Transverse colon (tissue), 4 donors: ENCODE measurements at regions not wholly inside any gene's neighbourhood (a gene's known extent, or its start where the extent isn't known, plus 50 kb on each side); places are given as distances from the start of the nearest gene placed in this dataset.

Experiments
- CTCF ChIP-seq, 5 experiments: fragments of 200-600 bp in 3 of 5; fragments of 450-650 bp in 2 of 5; sonication (generic) in 3 of 5; IDR thresholded peaks; 1 replicate in 2 of 5; 2 replicates in 3 of 5; pipeline ENCODE4 v1.5.1; 2016 to 2017; ENCODE audit warnings: antibody characterized with exemption in 5 of 5, inconsistent platforms in 3 of 5, mild to moderate bottlenecking in 2 of 5, moderate library complexity in 1 of 5
- EP300 ChIP-seq: sonication (generic); formaldehyde crosslinking; IDR thresholded peaks from one replicate; pipeline ENCODE4 v1.6.1; 2017; ENCODE audit warnings: antibody characterized with exemption, low read depth
- POLR2A ChIP-seq: fragments of 450-650 bp; IDR thresholded peaks from one replicate; pipeline ENCODE4 v1.6.1; 2016; ENCODE audit warnings: antibody characterized with exemption, mild to moderate bottlenecking, moderate library complexity
- POLR2AphosphoS5 ChIP-seq, 3 donors: sonication (generic); formaldehyde crosslinking; IDR thresholded peaks; one replicate each; pipeline ENCODE4 v1.6.1; 2016; ENCODE audit warnings: antibody characterized with exemption in 3 of 3

- TF ChIP-seq POLR2A, result no peak
- TF ChIP-seq CTCF (IDR thresholded peaks at IDR 0.05), result no peak
- TF ChIP-seq EP300, result no peak
- no peak for TF ChIP-seq POLR2AphosphoS5 (IDR thresholded peaks at IDR 0.05)
These were observed 65.1 kb upstream of the CPM start for GRCh38 chr12:68998041-68998440.
